ENCODE measurements at regions not wholly inside any gene's neighbourhood (a gene's known extent, or its start where the extent isn't known, plus 50 kb on each side); places are given as distances from the start of the nearest gene placed in this dataset.

GRCh38 chr12:105754313-105754712 is 384.4 kb downstream of the NUAK1 start:
- no peak for DNase-seq

GRCh38 chr12:105756961-105757360 is 381.8 kb downstream of the NUAK1 start:
- no peak for DNase-seq

DNA sequence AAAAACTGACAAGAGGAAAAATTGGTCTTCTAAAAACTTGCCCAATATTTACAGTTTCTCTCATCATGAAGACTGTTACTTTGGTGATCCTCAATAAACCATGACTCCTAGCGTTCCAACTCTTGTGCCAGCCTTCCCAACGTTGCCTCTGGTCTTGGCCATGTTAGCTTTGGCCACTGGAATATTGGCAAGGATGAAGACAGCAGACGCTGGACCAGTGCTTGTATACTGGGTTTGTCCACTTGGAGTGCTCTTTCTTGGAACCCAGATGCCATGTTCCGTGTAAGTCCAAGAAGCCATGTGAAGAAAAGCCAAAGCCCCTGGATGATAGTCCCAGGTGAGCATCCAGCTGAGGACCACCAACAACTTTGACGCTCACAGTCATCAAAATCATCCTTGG is 379.6 kb downstream of the NUAK1 start:
- DNase-seq = no peak

DNA sequence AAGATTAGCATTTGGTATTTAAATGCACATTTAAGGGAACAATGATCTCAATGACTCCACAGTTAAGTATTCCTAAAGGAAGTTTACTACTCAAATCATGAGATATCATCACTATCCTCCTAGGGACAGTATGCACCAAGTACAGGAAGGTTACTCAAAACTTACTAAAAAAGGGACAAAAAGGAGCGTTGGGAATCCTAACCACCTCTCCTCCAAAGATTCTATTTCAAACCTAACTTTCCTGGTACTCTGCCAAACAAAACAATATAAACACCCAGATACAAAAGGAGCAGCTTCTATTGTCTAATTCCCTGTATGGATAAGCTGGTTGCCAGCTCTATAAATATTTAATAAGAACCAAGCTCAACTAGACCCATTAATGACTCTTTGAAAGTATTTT is 377.7 kb downstream of the NUAK1 start:
- DNase-seq = peak; percentile 54

- peak; percentile 85 for DNase-seq
These were observed 374.4 kb downstream of the NUAK1 start for GRCh38 chr12:105764216-105764835.

DNA sequence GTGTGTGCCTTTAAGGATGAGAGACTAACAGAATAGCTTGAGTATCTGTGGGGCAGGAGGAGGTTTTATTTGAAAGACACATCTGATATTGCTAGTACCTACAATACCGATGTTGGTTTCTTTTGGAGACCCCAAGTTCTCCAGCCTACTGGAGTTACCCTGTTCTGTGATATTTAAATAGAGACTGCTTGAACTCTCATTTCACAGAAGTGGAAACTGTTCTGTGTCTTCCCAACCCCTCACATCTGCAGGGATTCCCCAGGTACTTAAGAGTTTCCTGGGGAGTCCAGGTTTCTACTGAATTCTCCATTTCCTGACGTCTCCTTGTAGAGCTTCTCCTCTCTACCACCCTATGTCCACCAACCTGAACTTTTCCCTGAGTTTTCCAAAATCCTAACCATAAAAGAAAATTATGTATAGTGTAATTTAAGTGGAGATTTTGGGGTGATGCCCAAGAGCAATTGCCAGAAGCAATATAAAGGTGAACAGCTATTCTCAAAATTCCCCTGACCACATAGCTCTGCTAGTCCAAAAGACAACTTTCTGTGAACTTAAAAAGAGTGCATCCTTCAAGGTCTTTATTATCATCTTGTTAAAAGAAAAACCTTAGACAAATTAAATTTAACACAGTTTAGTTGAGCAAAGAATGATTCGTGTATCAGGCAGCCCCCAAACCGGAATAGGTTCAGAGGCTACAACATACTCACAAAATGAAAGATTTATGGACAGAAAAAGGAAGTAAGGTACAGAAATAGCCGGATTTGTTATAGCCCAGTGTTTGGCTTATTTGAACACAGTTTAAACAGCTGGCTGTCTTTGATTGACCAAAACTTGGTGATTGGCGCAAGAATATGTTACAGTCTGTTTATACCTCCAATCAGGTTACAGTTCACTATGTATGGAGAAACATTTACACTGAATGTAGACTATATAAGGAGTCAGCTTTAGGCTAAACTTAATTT is 373.4 kb downstream of the NUAK1 start:
- DNase-seq = peak; percentile 31

GRCh38 chr12:105766029-105766428 is 372.7 kb downstream of the NUAK1 start:
- DNase-seq = no peak

GRCh38 chr12:105769486-105769885 is 369.3 kb downstream of the NUAK1 start:
- no peak for DNase-seq

GRCh38 chr12:105773471-105773870 is 365.3 kb downstream of the NUAK1 start:
- DNase-seq = no peak

DNA sequence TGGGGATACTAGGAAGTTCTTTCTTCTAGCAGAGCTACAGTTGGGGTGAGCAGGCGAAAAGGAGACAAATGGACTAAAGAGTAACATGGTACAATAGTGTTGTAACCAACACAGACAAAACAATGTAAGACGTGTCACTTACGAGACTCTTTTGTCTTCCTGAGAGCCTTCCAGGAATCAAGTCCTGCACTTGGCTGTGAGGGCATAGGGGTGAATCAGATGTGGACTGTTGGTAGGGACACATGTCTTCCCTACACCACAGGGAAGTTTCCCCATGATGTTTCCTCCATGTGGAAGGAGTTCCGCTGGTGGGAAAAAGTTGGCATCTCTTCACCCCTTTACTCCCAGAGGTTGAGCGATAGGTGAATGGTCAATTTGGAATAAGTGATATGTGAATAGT is 364.7 kb downstream of the NUAK1 start:
- DNase-seq = no peak

- peak; percentile 68 for DNase-seq
These were observed 363.4 kb downstream of the NUAK1 start for GRCh38 chr12:105775343-105775742.

- peak; percentile 20 for DNase-seq
These were observed 354.5 kb downstream of the NUAK1 start for GRCh38 chr12:105783983-105784947.

DNA sequence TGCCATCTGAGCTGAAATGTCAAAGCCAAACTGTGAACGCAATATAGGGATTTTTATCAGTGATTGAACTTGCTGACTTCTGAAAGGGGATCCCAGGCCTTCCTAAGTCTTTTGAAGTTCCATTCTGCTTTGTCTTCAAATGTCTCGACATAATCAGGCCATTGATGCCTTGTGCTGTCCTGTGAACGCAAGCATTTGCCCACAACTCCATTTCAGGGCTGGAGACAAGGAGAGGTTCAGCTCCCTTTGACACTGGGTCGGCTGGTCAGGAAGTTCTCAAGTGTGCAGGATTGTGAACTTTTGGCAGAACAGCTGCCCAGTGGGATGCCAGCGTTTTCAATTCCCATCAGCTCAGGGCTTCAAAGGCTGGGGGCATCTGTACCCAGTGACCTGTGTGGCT is 345.3 kb downstream of the NUAK1 start:
- DNase-seq = no peak

- DNase-seq = peak; percentile 66
These were observed 340.4 kb downstream of the NUAK1 start for GRCh38 chr12:105798256-105798845.

DNA sequence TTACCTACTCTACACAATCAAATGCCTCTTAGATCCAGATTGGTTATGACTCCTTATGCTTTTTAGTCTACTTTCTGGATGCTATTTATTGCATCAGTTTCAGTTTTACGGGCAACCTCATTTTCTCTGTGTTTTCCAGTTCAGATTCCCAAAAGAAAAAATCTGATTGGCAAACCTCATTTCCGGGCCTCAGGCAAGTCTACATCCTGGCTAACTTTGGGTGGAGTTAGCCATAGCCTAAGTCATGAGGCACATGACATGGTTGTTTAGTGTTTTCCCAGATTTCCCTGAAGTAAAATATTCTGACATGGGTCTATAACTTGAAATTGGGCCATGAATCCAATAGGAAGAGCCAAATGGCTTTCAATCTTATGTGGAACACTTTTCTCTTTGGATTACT is 339.7 kb downstream of the NUAK1 start:
- no peak for DNase-seq

- peak; percentile 13 for DNase-seq
These were observed 337.4 kb downstream of the NUAK1 start for GRCh38 chr12:105801351-105801750.

GRCh38 chr12:105803292-105803691 is 335.5 kb downstream of the NUAK1 start:
- no peak for DNase-seq

DNA sequence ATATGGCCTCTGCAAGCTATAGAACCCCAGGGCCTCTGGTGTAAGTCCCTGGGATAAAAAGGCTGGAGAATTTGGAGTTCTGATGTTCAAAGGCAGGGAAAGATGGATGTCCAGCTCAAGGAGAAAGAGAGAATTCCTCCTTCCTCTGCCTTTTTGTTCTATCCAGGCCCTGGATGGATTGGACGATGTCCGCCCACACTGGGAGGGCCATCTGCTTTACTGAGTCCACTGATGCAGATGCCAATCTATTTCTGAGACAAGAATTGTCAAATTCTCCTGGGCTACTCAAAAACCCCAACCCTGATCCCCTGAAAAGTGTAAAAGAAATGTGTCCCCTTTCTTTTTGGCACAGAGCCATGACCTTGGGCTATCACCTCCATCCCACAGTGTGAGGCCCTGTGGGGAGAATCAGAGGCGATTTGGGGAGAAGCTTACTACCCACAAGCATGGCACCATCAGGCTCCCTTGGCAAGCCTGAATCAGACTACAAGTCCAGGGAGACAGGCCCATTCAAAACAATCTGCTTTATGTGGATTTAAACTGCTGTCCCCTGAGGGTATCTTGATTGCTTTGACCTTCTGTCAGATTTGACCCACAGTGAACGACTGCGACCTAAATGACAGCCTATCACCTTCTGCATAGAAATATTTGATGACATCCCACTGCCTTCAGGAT is 334.0 kb downstream of the NUAK1 start:
- DNase-seq = no peak

GRCh38 chr12:105805730-105806399 is 332.9 kb downstream of the NUAK1 start:
- no peak for DNase-seq

- no peak for DNase-seq
These were observed 332.4 kb downstream of the NUAK1 start for GRCh38 chr12:105806400-105806770.

- DNase-seq = no peak
These were observed 326.4 kb downstream of the NUAK1 start for GRCh38 chr12:105812366-105812765.

DNA sequence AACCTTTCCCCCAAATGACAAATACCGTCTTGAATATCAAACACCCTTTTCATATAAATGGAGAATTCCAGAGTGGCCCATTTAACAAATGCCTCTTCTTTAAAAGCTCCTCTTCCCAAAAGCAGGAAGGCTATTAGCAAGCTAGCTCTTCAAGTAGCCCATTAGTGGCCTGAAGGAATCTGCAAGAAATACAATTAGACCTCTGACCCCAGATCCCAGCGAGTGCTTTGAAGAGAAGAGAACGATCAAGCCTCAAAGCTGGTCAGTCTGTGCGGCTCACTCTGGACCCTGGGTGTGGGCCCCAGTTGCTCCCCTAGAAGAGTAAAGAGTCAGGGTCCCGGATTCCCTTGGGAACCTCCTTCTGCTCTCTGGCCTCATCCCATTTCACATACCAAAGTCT is 325.6 kb downstream of the NUAK1 start:
- no peak for DNase-seq
